PC-9 (cell line): ENCODE measurements at regions not wholly inside any gene's neighbourhood (a gene's known extent, or its start where the extent isn't known, plus 50 kb on each side); places are given as distances from the start of the nearest gene placed in this dataset.

Experiments used
- EZH2 ChIP-seq: fragments of 200-600 bp; sonication (generic); IDR thresholded peaks from 2 replicates; pipeline ENCODE4 v1.8.0; 2017; ENCODE audit warnings: antibody characterized with exemption, low read depth
- TF ChIP-seq, protein P1 (sequence below): fragments of 200-600 bp; sonication (generic); conservative IDR thresholded peaks from 2 replicates; pipeline ENCODE4 v1.6.1; 2017; ENCODE audit warnings: mixed run types, antibody characterized with exemption, mild to moderate bottlenecking, moderate library complexity

GRCh38 chr3:189490337-189490736, 140.9 kb upstream of the TP63 start:
- TF ChIP-seq, protein P1, sequence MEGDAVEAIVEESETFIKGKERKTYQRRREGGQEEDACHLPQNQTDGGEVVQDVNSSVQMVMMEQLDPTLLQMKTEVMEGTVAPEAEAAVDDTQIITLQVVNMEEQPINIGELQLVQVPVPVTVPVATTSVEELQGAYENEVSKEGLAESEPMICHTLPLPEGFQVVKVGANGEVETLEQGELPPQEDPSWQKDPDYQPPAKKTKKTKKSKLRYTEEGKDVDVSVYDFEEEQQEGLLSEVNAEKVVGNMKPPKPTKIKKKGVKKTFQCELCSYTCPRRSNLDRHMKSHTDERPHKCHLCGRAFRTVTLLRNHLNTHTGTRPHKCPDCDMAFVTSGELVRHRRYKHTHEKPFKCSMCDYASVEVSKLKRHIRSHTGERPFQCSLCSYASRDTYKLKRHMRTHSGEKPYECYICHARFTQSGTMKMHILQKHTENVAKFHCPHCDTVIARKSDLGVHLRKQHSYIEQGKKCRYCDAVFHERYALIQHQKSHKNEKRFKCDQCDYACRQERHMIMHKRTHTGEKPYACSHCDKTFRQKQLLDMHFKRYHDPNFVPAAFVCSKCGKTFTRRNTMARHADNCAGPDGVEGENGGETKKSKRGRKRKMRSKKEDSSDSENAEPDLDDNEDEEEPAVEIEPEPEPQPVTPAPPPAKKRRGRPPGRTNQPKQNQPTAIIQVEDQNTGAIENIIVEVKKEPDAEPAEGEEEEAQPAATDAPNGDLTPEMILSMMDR = no peak
- no peak for TF ChIP-seq EZH2
